GF-D8 (cell line): ENCODE measurements at regions not wholly inside any gene's neighbourhood (a gene's known extent, or its start where the extent isn't known, plus 50 kb on each side); places are given as distances from the start of the nearest gene placed in this dataset.
"Not testable (repeated sequence)": the region's sequence is repeated elsewhere in the genome, so short reads cannot be mapped to it uniquely, and the experiment has no call there.

Source experiments
- DNase-seq: peaks from one replicate; lab custom pipeline; 2025; lab: John Stamatoyannopoulos, UW

- DNase-seq: no peak
These were observed 222.0 kb upstream of the FN1 start for GRCh38 chr2:215657844-215658243.

- DNase-seq: no peak
These were observed 218.4 kb upstream of the FN1 start for GRCh38 chr2:215654148-215654819.

GRCh38 chr2:215653344-215654030, 217.6 kb upstream of the FN1 start:
- DNase-seq: no peak

GRCh38 chr2:215652388-215652787, 216.5 kb upstream of the FN1 start:
- DNase-seq: no peak

- DNase-seq: no peak
These were observed 215.5 kb upstream of the FN1 start for GRCh38 chr2:215651412-215651811.

- DNase-seq: no peak
These were observed 208.5 kb upstream of the FN1 start for GRCh38 chr2:215644233-215644897.

- DNase-seq: no peak
These were observed 202.8 kb upstream of the FN1 start for GRCh38 chr2:215638687-215639086.

GRCh38 chr2:215637651-215638050, 201.8 kb upstream of the FN1 start:
- no peak for DNase-seq

GRCh38 chr2:215636816-215637215, 200.9 kb upstream of the FN1 start:
- no peak for DNase-seq

- no peak for DNase-seq
These were observed 199.9 kb upstream of the FN1 start for GRCh38 chr2:215635788-215636139.

GRCh38 chr2:215635071-215635787, 199.4 kb upstream of the FN1 start:
- no peak for DNase-seq

- no peak for DNase-seq
These were observed 197.5 kb upstream of the FN1 start for GRCh38 chr2:215633360-215633759.

GRCh38 chr2:215631696-215632095, 195.8 kb upstream of the FN1 start:
- DNase-seq: no peak

- DNase-seq: not testable (repeated sequence)
These were observed 194.9 kb upstream of the FN1 start for GRCh38 chr2:215630796-215631195.

GRCh38 chr2:215627771-215628170, 191.9 kb upstream of the FN1 start:
- DNase-seq: no peak

- DNase-seq: no peak
These were observed 191.0 kb upstream of the FN1 start for GRCh38 chr2:215626812-215627281.

GRCh38 chr2:215626063-215626462, 190.2 kb upstream of the FN1 start:
- no peak for DNase-seq

GRCh38 chr2:215625207-215625606, 189.3 kb upstream of the FN1 start:
- DNase-seq: no peak

GRCh38 chr2:215624423-215624829, 188.6 kb upstream of the FN1 start:
- no peak for DNase-seq

- DNase-seq: no peak
These were observed 187.0 kb upstream of the FN1 start for GRCh38 chr2:215622837-215623236.

- no peak for DNase-seq
These were observed 185.5 kb upstream of the FN1 start for GRCh38 chr2:215621381-215621780.

GRCh38 chr2:215620528-215620927, 184.7 kb upstream of the FN1 start:
- DNase-seq: no peak

GRCh38 chr2:215619989-215620388, 184.1 kb upstream of the FN1 start:
- DNase-seq: no peak
